Stomach (tissue), 8 donors: ENCODE measurements at regions not wholly inside any gene's neighbourhood (a gene's known extent, or its start where the extent isn't known, plus 50 kb on each side); places are given as distances from the start of the nearest gene placed in this dataset.

Experiments used
- DNase-seq, 2 donors: peaks; one replicate each; pipeline versions ENCODE4 v3.0.0 to v3.0.0-alpha.2; 2013 to 2019
- H3K27ac ChIP-seq, 5 donors: fragments of 200-600 bp in 4 of 5; sonication (generic) in 4 of 5; one replicate each; pipeline ENCODE4 v1.5.1; 2013 to 2019; ENCODE audit warnings: mild to moderate bottlenecking in 1 of 5, moderate library complexity in 1 of 5
- H3K27me3 ChIP-seq, 3 donors: fragments of 200-600 bp; sonication (generic); one replicate each; pipeline ENCODE4 v1.5.1; 2017 to 2019; ENCODE audit warnings: mixed run types in 1 of 3
- H3K36me3 ChIP-seq, 4 donors: fragments of 200-600 bp; sonication (generic); 1 replicate in 3 of 4; 2 replicates in 1 of 4; pipeline ENCODE4 v1.5.1; 2016 to 2019
- H3K4me1 ChIP-seq, 4 donors: fragments of 200-600 bp; sonication (generic); one replicate each; pipeline ENCODE4 v1.5.1; 2016 to 2019
- H3K4me3 ChIP-seq, 4 donors: fragments of 200-600 bp; sonication (generic) in 3 of 4; one replicate each; pipeline ENCODE4 v1.5.1; 2016 to 2019; ENCODE audit warnings: mild to moderate bottlenecking in 1 of 4
- H3K9me3 ChIP-seq, 4 donors: fragments of 200-600 bp; sonication (generic); one replicate each; pipeline ENCODE4 v1.5.1; 2016 to 2019
- CTCF ChIP-seq, 7 experiments: fragments of 450-650 bp in 4 of 7; fragments of 200-600 bp in 3 of 7; sonication (generic) in 3 of 7; IDR thresholded peaks; one replicate each; pipeline ENCODE4 v1.5.1; 2016 to 2019; ENCODE audit warnings: antibody characterized with exemption in 7 of 7, control low read depth in 2 of 7, mild to moderate bottlenecking in 1 of 7
- EP300 ChIP-seq: sonication (generic); formaldehyde crosslinking; IDR thresholded peaks from one replicate; pipeline ENCODE4 v1.6.1; 2017; ENCODE audit warnings: antibody characterized with exemption
- POLR2A ChIP-seq, 4 donors: fragments of 450-650 bp; IDR thresholded peaks; one replicate each; pipeline ENCODE4 v1.6.1; 2016; ENCODE audit warnings: antibody characterized with exemption in 4 of 4, control low read depth in 2 of 4, mild to moderate bottlenecking in 1 of 4, moderate library complexity in 1 of 4
- POLR2AphosphoS5 ChIP-seq, 3 donors: sonication (generic); formaldehyde crosslinking; IDR thresholded peaks; one replicate each; pipeline ENCODE4 v1.6.1; 2016; ENCODE audit warnings: antibody characterized with exemption in 3 of 3
- WGBS, 5 donors: extraction: QIAGEN DNeasy Blood & Tissue Kit in 3 of 5; methylation state at CpG; one replicate each; pipeline versions ENCODE4 v1.1.5 to v1.1.7; 2013 to 2018; 5-methylcytosine and 5-hydroxymethylcytosine counted together
- intact Hi-C: fragments of 100-400 bp; cut with DNase I; formaldehyde crosslinking; loops from one replicate; pipeline ENCODE4 v1.15.1; 2023; ENCODE audit warnings: low total_unique reads
- donor health status: healthy with polysubstance abuse.
- donor health status: Bipolar disorder and iron deficiency.
- donor health status: healthy.

GRCh38 chr14:85233756-85234155, 296.2 kb upstream of the FLRT2 start:
- WGBS, 5 donors = 79 to 86% (median 84%) methylated on average over 12 of the region's 12 CpGs
- H3K4me1 ChIP-seq = peaks cover 0 to 10% (median 0%) of the 10 kb centered on the region in 4 donors
- no peaks in the 10 kb centered on the region for H3K36me3 ChIP-seq
- no peak overlapping the region for H3K4me3 ChIP-seq
- TF ChIP-seq POLR2A (IDR thresholded peaks at IDR 0.05) = no peak
- no peak for TF ChIP-seq CTCF (IDR thresholded peaks at IDR 0.05)
- no peak for TF ChIP-seq POLR2AphosphoS5 (IDR thresholded peaks at IDR 0.05)
- no peak for TF ChIP-seq EP300
- H3K27me3 ChIP-seq = no peaks in the 10 kb centered on the region
- DNase-seq = no peak
- H3K9me3 ChIP-seq = peaks cover 0 to 12% (median 2%) of the 10 kb centered on the region in 4 donors
- intact Hi-C loops = no loop called here
- no peak overlapping the region for H3K27ac ChIP-seq

- Histone ChIP-seq H3K4me3 (no peak overlapping the region), H3K27ac (no peak overlapping the region), H3K36me3 (no peaks in the 10 kb centered on the region), H3K27me3 (no peaks in the 10 kb centered on the region), H3K9me3 (peaks cover 0 to 12% (median 2%) of the 10 kb centered on the region in 4 donors), H3K4me1 (peaks cover 0 to 10% (median 0%) of the 10 kb centered on the region in 4 donors)
- 85 to 92% (median 86%) methylated on average over 10 of the region's 10 CpGs for WGBS, 5 donors
- DNase-seq = no peak
- intact Hi-C loops = no loop called here
- TF ChIP-seq POLR2A (IDR thresholded peaks at IDR 0.05) (no peak), EP300 (no peak), CTCF (IDR thresholded peaks at IDR 0.05) (no peak), POLR2AphosphoS5 (IDR thresholded peaks at IDR 0.05) (no peak)
Measured at GRCh38 chr14:85234156-85235025, 295.6 kb upstream of the FLRT2 start.

GRCh38 chr14:85235868-85236267, 294.1 kb upstream of the FLRT2 start:
- DNase-seq = no peak
- no peaks in the 10 kb centered on the region for H3K36me3 ChIP-seq
- intact Hi-C loops = no loop called here
- TF ChIP-seq POLR2AphosphoS5 (IDR thresholded peaks at IDR 0.05) (no peak), CTCF (IDR thresholded peaks at IDR 0.05) (no peak), EP300 (no peak), POLR2A (IDR thresholded peaks at IDR 0.05) (no peak)
- no peak overlapping the region for H3K27ac ChIP-seq
- H3K4me1 ChIP-seq = peaks cover 0 to 10% (median under 1%) of the 10 kb centered on the region in 4 donors
- H3K27me3 ChIP-seq = no peaks in the 10 kb centered on the region
- peaks cover 0 to under 1% (median 0%) of the 10 kb centered on the region in 4 donors for H3K9me3 ChIP-seq
- no peak overlapping the region for H3K4me3 ChIP-seq
- WGBS, 5 donors = 27 to 45% (median 39%) methylated on average over 3 of the region's 3 CpGs

- no peak overlapping the region for H3K4me3 ChIP-seq
- peaks cover 0 to 10% (median 2%) of the 10 kb centered on the region in 4 donors for H3K4me1 ChIP-seq
- intact Hi-C loops = no loop called here
- WGBS, 5 donors = 58 to 76% (median 71%) methylated on average over 1 of the region's 1 CpG
- no peak for DNase-seq
- TF ChIP-seq POLR2AphosphoS5 (IDR thresholded peaks at IDR 0.05) (no peak), CTCF (IDR thresholded peaks at IDR 0.05) (no peak), POLR2A (IDR thresholded peaks at IDR 0.05) (no peak), EP300 (no peak)
- H3K27ac ChIP-seq = no peak overlapping the region
- no peaks in the 10 kb centered on the region for H3K27me3 ChIP-seq
- H3K9me3 ChIP-seq = no peaks in the 10 kb centered on the region
- H3K36me3 ChIP-seq = no peaks in the 10 kb centered on the region
Measured at GRCh38 chr14:85236296-85236695, 293.6 kb upstream of the FLRT2 start.
